GM12875 (cell line): ENCODE measurements at regions not wholly inside any gene's neighbourhood (a gene's known extent, or its start where the extent isn't known, plus 50 kb on each side); places are given as distances from the start of the nearest gene placed in this dataset.

Experiments
- H3K4me3 ChIP-seq: one replicate; pipeline ENCODE4 v1.5.1; 2011; ENCODE audit warnings: low read depth, low read length, control low read depth
- CTCF ChIP-seq: IDR thresholded peaks from 2 replicates; pipeline ENCODE4 v1.5.1; 2011; ENCODE audit warnings: low read depth, mild to moderate bottlenecking, control low read depth, inconsistent platforms, low read length, moderate library complexity, borderline replicate concordance; ENCODE audit not compliant: insufficient read depth

GRCh38 chr7:156440456-156440855 lies 200.1 kb upstream of the RNF32 start:
- no peak for TF ChIP-seq CTCF
- H3K4me3 ChIP-seq: no peak overlapping the region

GRCh38 chr7:156438011-156438410 lies 202.6 kb upstream of the RNF32 start:
- no peak for TF ChIP-seq CTCF

GRCh38 chr7:156437021-156437614 lies 203.5 kb upstream of the RNF32 start:
- TF ChIP-seq CTCF: no peak
- H3K4me3 ChIP-seq: no peak overlapping the region

More at GRCh38 chr7:156438011-156438410, 202.6 kb upstream of the RNF32 start:
- no peak overlapping the region for H3K4me3 ChIP-seq

GRCh38 chr7:156435486-156436231 lies 204.9 kb upstream of the RNF32 start:
- no peak for TF ChIP-seq CTCF
- no peak overlapping the region for H3K4me3 ChIP-seq

GRCh38 chr7:156434706-156435105 lies 205.9 kb upstream of the RNF32 start:
- no peak overlapping the region for H3K4me3 ChIP-seq
- no peak for TF ChIP-seq CTCF

GRCh38 chr7:156432018-156432417 lies 208.6 kb upstream of the RNF32 start:
- no peak for TF ChIP-seq CTCF

GRCh38 chr7:156430109-156430508 lies 210.5 kb upstream of the RNF32 start:
- TF ChIP-seq CTCF: no peak
- no peak overlapping the region for H3K4me3 ChIP-seq

More at GRCh38 chr7:156432018-156432417, 208.6 kb upstream of the RNF32 start:
- H3K4me3 ChIP-seq: no peak overlapping the region
